Type B pancreatic cell (in vitro differentiated cells): ENCODE measurements at regions not wholly inside any gene's neighbourhood (a gene's known extent, or its start where the extent isn't known, plus 50 kb on each side); places are given as distances from the start of the nearest gene placed in this dataset.

Source experiments
- DNase-seq: peaks from one replicate; pipeline ENCODE4 v3.0.0; 2021; ENCODE audit warnings: mixed read lengths; ENCODE audit not compliant: unreplicated experiment; ENCODE audit errors: extremely low spot score
- H3K27ac Mint-ChIP-seq: 2 replicates; pipeline ENCODE4 v1.8.0; 2021; ENCODE audit warnings: mild to moderate bottlenecking, mixed read lengths
- H3K27me3 Mint-ChIP-seq: 2 replicates; pipeline ENCODE4 v1.8.0; 2021; ENCODE audit warnings: mixed read lengths
- H3K36me3 Mint-ChIP-seq: 2 replicates; pipeline ENCODE4 v1.8.0; 2021; ENCODE audit warnings: mixed read lengths
- H3K4me1 Mint-ChIP-seq: one replicate; pipeline ENCODE4 v1.8.0; 2021; ENCODE audit warnings: mixed read lengths; ENCODE audit not compliant: unreplicated experiment
- H3K4me3 Mint-ChIP-seq: 2 replicates; pipeline ENCODE4 v1.8.0; 2021; ENCODE audit warnings: mild to moderate bottlenecking, mixed read lengths
- H3K9me3 Mint-ChIP-seq: 2 replicates; pipeline ENCODE4 v1.8.0; 2021; ENCODE audit warnings: mixed read lengths
- TF ChIP-seq, protein P1 (sequence below): fragments of 200-600 bp; sonication (generic); conservative IDR thresholded peaks from 2 replicates; pipeline ENCODE4 v1.5.0; 2021; ENCODE audit warnings: antibody characterized with exemption, mild to moderate bottlenecking

- H3K27me3 Mint-ChIP-seq, result peaks cover 69% of the 10 kb centered on the region
- H3K4me1 Mint-ChIP-seq, result no peaks in the 10 kb centered on the region
- TF ChIP-seq, protein P1, sequence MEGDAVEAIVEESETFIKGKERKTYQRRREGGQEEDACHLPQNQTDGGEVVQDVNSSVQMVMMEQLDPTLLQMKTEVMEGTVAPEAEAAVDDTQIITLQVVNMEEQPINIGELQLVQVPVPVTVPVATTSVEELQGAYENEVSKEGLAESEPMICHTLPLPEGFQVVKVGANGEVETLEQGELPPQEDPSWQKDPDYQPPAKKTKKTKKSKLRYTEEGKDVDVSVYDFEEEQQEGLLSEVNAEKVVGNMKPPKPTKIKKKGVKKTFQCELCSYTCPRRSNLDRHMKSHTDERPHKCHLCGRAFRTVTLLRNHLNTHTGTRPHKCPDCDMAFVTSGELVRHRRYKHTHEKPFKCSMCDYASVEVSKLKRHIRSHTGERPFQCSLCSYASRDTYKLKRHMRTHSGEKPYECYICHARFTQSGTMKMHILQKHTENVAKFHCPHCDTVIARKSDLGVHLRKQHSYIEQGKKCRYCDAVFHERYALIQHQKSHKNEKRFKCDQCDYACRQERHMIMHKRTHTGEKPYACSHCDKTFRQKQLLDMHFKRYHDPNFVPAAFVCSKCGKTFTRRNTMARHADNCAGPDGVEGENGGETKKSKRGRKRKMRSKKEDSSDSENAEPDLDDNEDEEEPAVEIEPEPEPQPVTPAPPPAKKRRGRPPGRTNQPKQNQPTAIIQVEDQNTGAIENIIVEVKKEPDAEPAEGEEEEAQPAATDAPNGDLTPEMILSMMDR, result no peak
- H3K36me3 Mint-ChIP-seq, result no peaks in the 10 kb centered on the region
- DNase-seq, result peak; percentile 2
- no peak overlapping the region for H3K4me3 Mint-ChIP-seq
- H3K27ac Mint-ChIP-seq, result no peak overlapping the region
- H3K9me3 Mint-ChIP-seq, result peaks cover 9% of the 10 kb centered on the region
Observed at GRCh38 chr10:123535386-123535785, 130.8 kb upstream of the GPR26 start.

DNA sequence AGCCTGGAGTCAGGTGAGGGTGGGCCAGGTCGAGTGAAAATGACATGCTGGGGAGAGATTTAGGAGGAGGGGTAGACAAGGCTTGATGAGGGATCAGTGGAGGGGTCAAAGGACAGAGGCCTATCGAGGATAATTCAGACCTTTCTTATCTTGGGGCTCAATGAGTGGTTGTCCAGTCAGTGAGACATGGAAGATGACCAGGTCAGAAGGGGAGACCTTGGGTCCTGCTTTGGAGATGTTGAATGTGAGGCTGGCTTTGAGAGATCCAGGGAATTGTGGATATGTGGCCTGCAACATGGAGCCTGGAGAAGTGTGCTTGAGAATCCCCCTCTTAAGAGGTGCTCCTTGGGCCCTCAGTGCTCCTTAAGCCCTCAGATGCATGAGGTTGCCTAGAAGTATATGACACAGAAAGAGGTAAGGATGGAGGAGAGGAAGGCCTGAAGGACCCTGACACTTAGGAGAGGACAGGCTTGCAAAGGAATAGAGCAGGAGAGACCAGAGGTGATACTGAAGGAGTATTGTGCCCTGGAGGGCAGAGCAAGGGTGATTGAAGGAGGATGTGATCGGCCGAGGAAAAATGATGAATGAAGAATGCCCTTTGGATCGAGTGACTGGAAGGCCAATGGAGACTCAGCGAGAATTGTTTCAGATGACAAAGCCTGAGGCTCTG lies 129.8 kb upstream of the GPR26 start:
- Mint-ChIP-seq H3K27me3 (peaks cover 78% of the 10 kb centered on the region), H3K36me3 (no peaks in the 10 kb centered on the region), H3K4me1 (no peaks in the 10 kb centered on the region), H3K27ac (no peak overlapping the region), H3K9me3 (peaks cover 9% of the 10 kb centered on the region), H3K4me3 (no peak overlapping the region)
- DNase-seq, result peak; percentile 18
- TF ChIP-seq, protein P1, result no peak

DNA sequence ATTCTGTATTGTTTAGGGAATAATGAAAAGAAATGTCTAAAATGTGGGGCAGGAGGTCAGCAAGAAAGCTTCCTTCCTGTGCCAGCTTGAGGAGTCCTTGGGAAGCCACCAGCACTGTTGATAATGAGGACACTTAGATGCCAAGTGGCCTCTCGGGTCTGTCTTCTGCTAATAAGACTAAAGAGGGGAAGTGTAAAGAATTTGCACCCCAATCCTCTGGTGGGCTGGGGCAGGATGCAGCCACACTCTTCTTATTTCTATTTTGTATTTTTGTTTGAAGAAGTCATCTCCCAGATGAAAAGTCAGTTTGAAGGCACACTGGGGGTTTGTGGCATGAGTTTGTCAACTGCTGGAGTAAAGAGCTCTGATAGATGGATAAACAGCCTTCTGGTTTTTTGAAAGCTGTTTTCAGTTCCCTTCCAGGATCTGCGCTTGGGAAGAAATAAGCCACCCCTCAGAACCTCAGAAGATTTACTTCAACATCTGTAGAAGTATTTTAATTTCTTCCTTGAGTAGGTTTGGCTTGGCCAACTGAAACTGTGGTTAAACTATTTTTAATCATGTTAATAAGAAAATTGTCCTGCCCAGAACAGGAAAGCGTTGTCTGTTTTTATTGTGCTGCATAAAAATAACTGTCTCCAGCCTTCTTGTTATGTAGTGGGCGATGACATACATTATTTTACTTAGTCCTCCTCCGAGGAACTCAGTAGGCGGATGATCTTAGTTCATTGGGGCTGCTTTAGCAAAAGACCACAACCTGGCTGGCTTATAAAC lies 128.8 kb upstream of the GPR26 start:
- no peaks in the 10 kb centered on the region for H3K4me1 Mint-ChIP-seq
- no peak overlapping the region for H3K27ac Mint-ChIP-seq
- peak; percentile 34 for DNase-seq
- H3K36me3 Mint-ChIP-seq, result no peaks in the 10 kb centered on the region
- H3K4me3 Mint-ChIP-seq, result no peak overlapping the region
- TF ChIP-seq, protein P1, result no peak
- H3K9me3 Mint-ChIP-seq, result peaks cover 4% of the 10 kb centered on the region
- H3K27me3 Mint-ChIP-seq, result peaks cover 82% of the 10 kb centered on the region

- H3K4me3 Mint-ChIP-seq, result no peak overlapping the region
- H3K36me3 Mint-ChIP-seq, result no peaks in the 10 kb centered on the region
- H3K9me3 Mint-ChIP-seq, result no peaks in the 10 kb centered on the region
- TF ChIP-seq, protein P1, result no peak
- H3K27me3 Mint-ChIP-seq, result peaks cover 72% of the 10 kb centered on the region
- H3K27ac Mint-ChIP-seq, result no peak overlapping the region
- DNase-seq, result peak; percentile 40
- no peaks in the 10 kb centered on the region for H3K4me1 Mint-ChIP-seq
Observed at GRCh38 chr10:123538401-123539320, 127.5 kb upstream of the GPR26 start.

DNA sequence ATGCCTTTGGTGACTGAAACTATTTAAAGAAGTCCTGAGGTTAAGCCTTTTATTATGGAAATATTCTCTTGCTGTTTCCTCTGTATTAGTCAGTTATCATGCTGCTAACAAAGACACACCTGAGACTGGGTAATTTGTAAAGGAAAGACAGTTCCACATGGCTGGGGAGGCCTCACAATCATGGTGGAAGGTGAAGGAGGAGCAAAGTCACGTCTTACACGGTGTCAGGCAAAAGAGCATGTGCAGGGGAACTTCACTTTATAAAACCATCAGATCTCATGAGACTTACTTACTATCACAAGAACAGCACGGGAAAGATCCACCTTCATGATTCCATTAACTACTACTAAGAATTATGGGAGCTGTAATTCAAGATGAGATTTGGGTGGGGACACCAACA lies 121.2 kb upstream of the GPR26 start:
- H3K36me3 Mint-ChIP-seq, result no peaks in the 10 kb centered on the region
- no peaks in the 10 kb centered on the region for H3K4me1 Mint-ChIP-seq
- peaks cover 47% of the 10 kb centered on the region for H3K27me3 Mint-ChIP-seq
- no peaks in the 10 kb centered on the region for H3K9me3 Mint-ChIP-seq
- TF ChIP-seq, protein P1, result no peak
- no peak overlapping the region for H3K27ac Mint-ChIP-seq
- no peak overlapping the region for H3K4me3 Mint-ChIP-seq
- peak; percentile 2 for DNase-seq
